ENCODE measurements at regions not wholly inside any gene's neighbourhood (a gene's known extent, or its start where the extent isn't known, plus 50 kb on each side); places are given as distances from the start of the nearest gene placed in this dataset.

DNA sequence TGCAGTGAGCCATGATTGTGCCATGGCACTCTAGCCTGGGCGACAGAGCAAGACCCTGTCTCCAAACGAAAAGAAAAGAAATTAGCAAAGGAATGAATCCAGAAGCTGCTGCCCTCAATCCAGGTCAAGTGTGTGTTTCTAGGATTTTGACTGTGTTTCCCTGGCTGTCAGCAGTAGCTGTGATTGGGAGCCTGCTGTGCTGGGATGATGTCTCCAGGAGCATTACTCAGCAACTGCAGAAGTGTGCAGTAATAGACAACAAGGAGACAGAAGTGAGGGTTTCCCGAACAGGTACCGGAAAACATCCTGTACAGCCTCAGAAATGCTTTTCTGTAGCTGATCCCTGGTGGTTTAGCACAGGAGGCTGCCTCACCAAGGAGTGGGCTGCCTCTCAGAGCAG lies 492.5 kb downstream of the FUT8 start:
- H3K27ac ChIP-seq = no peak overlapping the region
- H3K9me3 ChIP-seq = no peaks in the 10 kb centered on the region
- H3K27me3 ChIP-seq = no peaks in the 10 kb centered on the region
- TF ChIP-seq, protein P1, sequence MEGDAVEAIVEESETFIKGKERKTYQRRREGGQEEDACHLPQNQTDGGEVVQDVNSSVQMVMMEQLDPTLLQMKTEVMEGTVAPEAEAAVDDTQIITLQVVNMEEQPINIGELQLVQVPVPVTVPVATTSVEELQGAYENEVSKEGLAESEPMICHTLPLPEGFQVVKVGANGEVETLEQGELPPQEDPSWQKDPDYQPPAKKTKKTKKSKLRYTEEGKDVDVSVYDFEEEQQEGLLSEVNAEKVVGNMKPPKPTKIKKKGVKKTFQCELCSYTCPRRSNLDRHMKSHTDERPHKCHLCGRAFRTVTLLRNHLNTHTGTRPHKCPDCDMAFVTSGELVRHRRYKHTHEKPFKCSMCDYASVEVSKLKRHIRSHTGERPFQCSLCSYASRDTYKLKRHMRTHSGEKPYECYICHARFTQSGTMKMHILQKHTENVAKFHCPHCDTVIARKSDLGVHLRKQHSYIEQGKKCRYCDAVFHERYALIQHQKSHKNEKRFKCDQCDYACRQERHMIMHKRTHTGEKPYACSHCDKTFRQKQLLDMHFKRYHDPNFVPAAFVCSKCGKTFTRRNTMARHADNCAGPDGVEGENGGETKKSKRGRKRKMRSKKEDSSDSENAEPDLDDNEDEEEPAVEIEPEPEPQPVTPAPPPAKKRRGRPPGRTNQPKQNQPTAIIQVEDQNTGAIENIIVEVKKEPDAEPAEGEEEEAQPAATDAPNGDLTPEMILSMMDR (IDR thresholded peaks at IDR 0.05) = no peak
- TF ChIP-seq POLR2A (IDR thresholded peaks at IDR 0.05) = no peak
- DNase-seq = no peak
- intact Hi-C loops (cut with DNase I; ENCODE audit: low total_unique reads) = no loop called here
- no peaks in the 10 kb centered on the region for H3K4me1 ChIP-seq
- H3K36me3 ChIP-seq (ENCODE audit: low read depth, missing control alignments) = no peaks in the 10 kb centered on the region
- H3K4me3 ChIP-seq = no peak overlapping the region
- 80 to 89% methylated on average over 4 of the region's 4 CpGs for WGBS, 2 donors

DNA sequence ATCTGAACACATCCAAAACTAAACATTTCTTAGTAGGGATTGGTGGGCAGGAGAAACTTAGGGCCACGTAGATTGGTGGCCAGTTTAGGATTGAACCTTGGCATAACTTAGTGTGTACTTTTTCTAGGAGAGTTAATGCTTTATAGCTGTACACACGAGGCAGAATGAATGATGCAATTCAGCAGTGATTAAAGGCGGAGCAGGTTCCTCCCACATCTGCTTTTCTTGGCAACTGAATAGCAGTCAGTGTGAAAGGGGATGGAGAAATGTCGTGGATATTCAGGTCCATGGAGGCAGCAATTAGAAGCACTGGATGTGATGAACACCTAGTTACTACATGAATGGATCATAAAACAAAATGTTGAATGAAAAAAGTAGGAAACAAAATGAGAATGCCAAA lies 493.8 kb downstream of the FUT8 start:
- H3K27me3 ChIP-seq = no peaks in the 10 kb centered on the region
- H3K27ac ChIP-seq = no peak overlapping the region
- intact Hi-C loops (cut with DNase I; ENCODE audit: low total_unique reads) = no loop called here
- TF ChIP-seq POLR2A (IDR thresholded peaks at IDR 0.05) = no peak
- TF ChIP-seq, protein P1 (IDR thresholded peaks at IDR 0.05) = no peak
- H3K4me1 ChIP-seq = no peaks in the 10 kb centered on the region
- no peaks in the 10 kb centered on the region for H3K9me3 ChIP-seq
- H3K4me3 ChIP-seq = no peak overlapping the region
- no peak for DNase-seq
- no peaks in the 10 kb centered on the region for H3K36me3 ChIP-seq (ENCODE audit: low read depth, missing control alignments)
- WGBS, 2 donors = 42 to 52% methylated on average over 4 of the region's 4 CpGs

GRCh38 chr14:65906948-65907347 lies 494.4 kb downstream of the FUT8 start:
- Histone ChIP-seq H3K36me3 (ENCODE audit: low read depth, missing control alignments) (no peaks in the 10 kb centered on the region), H3K27me3 (no peaks in the 10 kb centered on the region), H3K9me3 (no peaks in the 10 kb centered on the region), H3K27ac (no peak overlapping the region), H3K4me1 (no peaks in the 10 kb centered on the region), H3K4me3 (no peak overlapping the region)
- no peak for DNase-seq
- intact Hi-C loops (cut with DNase I; ENCODE audit: low total_unique reads) = no loop called here
- TF ChIP-seq POLR2A (IDR thresholded peaks at IDR 0.05) = no peak
- 92 to 95% methylated on average over 2 of the region's 2 CpGs for WGBS, 2 donors

DNA sequence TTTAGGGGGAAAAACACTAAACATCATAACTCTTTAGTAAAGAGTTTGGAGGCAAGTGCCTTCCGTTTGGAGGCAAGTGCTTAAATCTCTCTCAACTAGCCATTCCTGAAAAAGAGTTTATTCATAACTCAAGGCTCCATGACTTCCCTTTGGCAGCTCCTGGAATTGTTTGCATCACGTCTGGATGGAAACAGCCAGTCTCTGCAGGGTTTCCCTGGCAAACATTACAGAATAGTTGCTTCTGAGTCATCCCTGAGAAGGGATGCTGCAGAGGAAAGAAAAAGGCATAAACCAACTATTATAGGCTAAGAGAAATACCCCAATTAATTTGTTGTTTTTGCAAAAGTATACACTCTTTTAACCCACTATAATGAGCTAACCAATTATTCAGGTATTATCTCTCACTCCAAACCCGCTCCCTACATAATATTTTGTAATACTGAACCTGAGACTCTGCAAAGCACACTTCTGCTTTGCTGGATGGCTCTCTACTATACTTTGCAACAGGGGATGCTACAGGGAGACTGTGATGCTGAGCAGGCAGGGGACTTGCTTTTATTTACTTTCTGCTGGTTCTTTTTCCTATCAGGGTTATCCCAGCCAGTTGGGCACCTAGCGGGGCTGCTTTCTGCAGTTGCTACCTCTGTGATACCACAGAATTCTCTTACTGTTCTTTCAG lies 497.7 kb downstream of the FUT8 start:
- intact Hi-C loops (cut with DNase I; ENCODE audit: low total_unique reads) = no loop called here
- DNase-seq = no peak
- Histone ChIP-seq H3K4me3 (no peak overlapping the region), H3K9me3 (no peaks in the 10 kb centered on the region), H3K36me3 (ENCODE audit: low read depth, missing control alignments) (no peaks in the 10 kb centered on the region), H3K27me3 (no peaks in the 10 kb centered on the region), H3K27ac (no peak overlapping the region), H3K4me1 (no peaks in the 10 kb centered on the region)
- WGBS, 2 donors = 80 to 82% methylated on average over 4 of the region's 4 CpGs
- no peak for TF ChIP-seq POLR2A (IDR thresholded peaks at IDR 0.05)
- TF ChIP-seq, protein P1 (IDR thresholded peaks at IDR 0.05) = no peak

GRCh38 chr14:65915125-65915524 lies 502.6 kb downstream of the FUT8 start:
- Histone ChIP-seq H3K4me3 (no peak overlapping the region), H3K4me1 (no peaks in the 10 kb centered on the region), H3K27ac (no peak overlapping the region), H3K9me3 (no peaks in the 10 kb centered on the region), H3K27me3 (no peaks in the 10 kb centered on the region), H3K36me3 (ENCODE audit: low read depth, missing control alignments) (no peaks in the 10 kb centered on the region)
- intact Hi-C loops (cut with DNase I; ENCODE audit: low total_unique reads) = no loop called here
- no peak for DNase-seq
- TF ChIP-seq, protein P1 (IDR thresholded peaks at IDR 0.05) = no peak
- no peak for TF ChIP-seq POLR2A (IDR thresholded peaks at IDR 0.05)
